SU-DHL-6 (cell line): ENCODE measurements at regions not wholly inside any gene's neighbourhood (a gene's known extent, or its start where the extent isn't known, plus 50 kb on each side); places are given as distances from the start of the nearest gene placed in this dataset.

Experiments
- H2AFZ ChIP-seq: fragments of 200-600 bp; sonication (generic); 2 replicates; pipeline ENCODE4 v1.6.1; 2014; ENCODE audit warnings: low read depth, mild to moderate bottlenecking, moderate library complexity, mixed read lengths, antibody characterized with exemption, low read length; ENCODE audit not compliant: severe bottlenecking
- H3F3A ChIP-seq: fragments of 200-600 bp; shearing (Covaris generic); 2 replicates; pipeline ENCODE4 v1.6.0; 2016; ENCODE audit warnings: antibody characterized with exemption, mild to moderate bottlenecking; ENCODE audit not compliant: insufficient read depth
- H3K27ac ChIP-seq: fragments of 200-600 bp; sonication (generic); 2 replicates; pipeline ENCODE4 v1.5.1; 2016; ENCODE audit warnings: low read depth, mild to moderate bottlenecking, low read length, moderate library complexity, mixed read lengths
- H3K27me3 ChIP-seq: fragments of 200-600 bp; sonication (generic), shearing (Covaris generic); 2 replicates; pipeline ENCODE4 v1.6.0; 2014; ENCODE audit warnings: mild to moderate bottlenecking, low read length
- H3K36me3 ChIP-seq: fragments of 200-600 bp; sonication (generic); 2 replicates; pipeline ENCODE4 v1.6.1; 2014; ENCODE audit warnings: mild to moderate bottlenecking, low read length, mixed read lengths
- H3K4me2 ChIP-seq: fragments of 300-600, 200-600 bp; shearing (Covaris generic), sonication (generic); 2 replicates; pipeline ENCODE4 v1.6.0; 2014; ENCODE audit warnings: low read length, low read depth, mild to moderate bottlenecking; ENCODE audit not compliant: poor library complexity, severe bottlenecking
- H3K4me3 ChIP-seq: fragments of 200-600 bp; sonication (generic); 2 replicates; pipeline ENCODE4 v1.5.1; 2014; ENCODE audit warnings: antibody characterized with exemption, low read length, mild to moderate bottlenecking, mixed read lengths; ENCODE audit not compliant: insufficient read depth, poor library complexity, severe bottlenecking
- H3K79me2 ChIP-seq: fragments of 200-600 bp; sonication (generic); 2 replicates; pipeline ENCODE4 v1.6.1; 2014; ENCODE audit warnings: mild to moderate bottlenecking, low read length, moderate library complexity; ENCODE audit not compliant: insufficient read depth
- H3K9ac ChIP-seq: fragments of 200-600 bp; sonication (generic); 2 replicates; pipeline ENCODE4 v1.7.0; 2014; ENCODE audit warnings: mild to moderate bottlenecking, low read length
- H3K9me2 ChIP-seq: fragments of 200-600 bp; sonication (generic); replicated peaks from 2 replicates; pipeline ENCODE4 v1.6.1; 2014; ENCODE audit warnings: low read length; ENCODE audit not compliant: insufficient read depth
- H3K9me3 ChIP-seq: fragments of 200-600 bp; sonication (generic); 2 replicates; pipeline ENCODE4 v1.6.1; 2014; ENCODE audit warnings: low read length, mixed read lengths; ENCODE audit not compliant: insufficient read depth
- H4K20me1 ChIP-seq: fragments of 200-600 bp; sonication (generic); 2 replicates; pipeline ENCODE4 v1.6.1; 2014; ENCODE audit warnings: low read depth, mild to moderate bottlenecking, antibody characterized with exemption, low read length, moderate library complexity, mixed read lengths
- EZH2phosphoT487 ChIP-seq: fragments of 200-600 bp; sonication (generic), shearing (Covaris generic); conservative IDR thresholded peaks from 2 replicates; pipeline ENCODE4 v1.6.1; 2018; ENCODE audit warnings: mild to moderate bottlenecking, antibody characterized with exemption, low read length, moderate library complexity, mixed read lengths
- TF ChIP-seq, protein P1 (sequence below): fragments of 200-600 bp; sonication (generic); IDR thresholded peaks from one replicate; pipeline ENCODE4 v1.5.1; 2017; ENCODE audit warnings: antibody characterized with exemption, mild to moderate bottlenecking, low read length, moderate library complexity; ENCODE audit not compliant: insufficient read depth, poor library complexity, severe bottlenecking

DNA sequence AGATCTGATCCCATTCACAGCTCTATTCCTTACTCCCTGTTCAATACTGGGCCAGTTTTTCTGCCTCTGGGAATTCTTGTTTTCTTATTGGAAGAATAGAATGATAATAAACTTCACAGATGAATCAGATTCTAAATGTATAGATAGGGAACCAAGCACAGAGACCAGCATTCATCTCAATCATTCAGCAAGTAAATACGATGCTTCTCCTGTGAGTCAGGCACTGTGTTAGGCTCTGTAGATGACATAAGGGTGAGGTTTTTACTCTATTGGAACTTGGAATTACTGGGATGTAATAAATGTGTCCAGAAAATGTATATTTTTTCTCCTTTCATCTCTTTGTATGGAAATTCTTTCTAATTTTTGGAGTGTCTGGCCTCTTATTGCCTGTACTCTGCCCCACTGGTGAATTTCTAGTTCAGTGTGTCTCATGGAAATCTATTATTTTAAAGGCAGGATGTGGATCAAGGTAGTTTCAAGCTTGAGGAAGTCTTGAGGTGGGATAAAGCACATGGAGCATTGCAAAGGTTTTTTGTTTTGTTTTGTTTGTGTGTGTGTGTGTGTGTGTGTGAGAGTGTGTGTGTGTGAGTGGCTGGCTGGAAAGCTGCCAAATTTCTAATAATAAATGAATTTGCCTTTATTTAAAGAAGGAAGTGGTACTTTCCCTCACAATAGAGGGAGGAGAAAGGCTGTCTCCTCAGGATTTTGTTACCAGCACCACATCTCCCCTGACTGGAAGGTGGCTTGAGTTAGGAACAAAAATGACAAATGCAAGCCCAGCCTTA lies 117.9 kb upstream of the HS3ST1 start:
- Histone ChIP-seq H2AFZ (no peak overlapping the region), H3K27me3 (no peaks in the 10 kb centered on the region), H3K9me3 (no peaks in the 10 kb centered on the region), H3K79me2 (no peaks in the 10 kb centered on the region), H3K36me3 (no peaks in the 10 kb centered on the region), H3F3A (no peaks in the 10 kb centered on the region), H4K20me1 (no peaks in the 10 kb centered on the region), H3K9ac (no peak overlapping the region), H3K4me2 (no peak overlapping the region), H3K27ac (no peak overlapping the region), H3K4me3 (no peak overlapping the region), H3K9me2 (no peaks in the 10 kb centered on the region)
- TF ChIP-seq, protein P1, sequence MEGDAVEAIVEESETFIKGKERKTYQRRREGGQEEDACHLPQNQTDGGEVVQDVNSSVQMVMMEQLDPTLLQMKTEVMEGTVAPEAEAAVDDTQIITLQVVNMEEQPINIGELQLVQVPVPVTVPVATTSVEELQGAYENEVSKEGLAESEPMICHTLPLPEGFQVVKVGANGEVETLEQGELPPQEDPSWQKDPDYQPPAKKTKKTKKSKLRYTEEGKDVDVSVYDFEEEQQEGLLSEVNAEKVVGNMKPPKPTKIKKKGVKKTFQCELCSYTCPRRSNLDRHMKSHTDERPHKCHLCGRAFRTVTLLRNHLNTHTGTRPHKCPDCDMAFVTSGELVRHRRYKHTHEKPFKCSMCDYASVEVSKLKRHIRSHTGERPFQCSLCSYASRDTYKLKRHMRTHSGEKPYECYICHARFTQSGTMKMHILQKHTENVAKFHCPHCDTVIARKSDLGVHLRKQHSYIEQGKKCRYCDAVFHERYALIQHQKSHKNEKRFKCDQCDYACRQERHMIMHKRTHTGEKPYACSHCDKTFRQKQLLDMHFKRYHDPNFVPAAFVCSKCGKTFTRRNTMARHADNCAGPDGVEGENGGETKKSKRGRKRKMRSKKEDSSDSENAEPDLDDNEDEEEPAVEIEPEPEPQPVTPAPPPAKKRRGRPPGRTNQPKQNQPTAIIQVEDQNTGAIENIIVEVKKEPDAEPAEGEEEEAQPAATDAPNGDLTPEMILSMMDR: no peak
- no peak for TF ChIP-seq EZH2phosphoT487

DNA sequence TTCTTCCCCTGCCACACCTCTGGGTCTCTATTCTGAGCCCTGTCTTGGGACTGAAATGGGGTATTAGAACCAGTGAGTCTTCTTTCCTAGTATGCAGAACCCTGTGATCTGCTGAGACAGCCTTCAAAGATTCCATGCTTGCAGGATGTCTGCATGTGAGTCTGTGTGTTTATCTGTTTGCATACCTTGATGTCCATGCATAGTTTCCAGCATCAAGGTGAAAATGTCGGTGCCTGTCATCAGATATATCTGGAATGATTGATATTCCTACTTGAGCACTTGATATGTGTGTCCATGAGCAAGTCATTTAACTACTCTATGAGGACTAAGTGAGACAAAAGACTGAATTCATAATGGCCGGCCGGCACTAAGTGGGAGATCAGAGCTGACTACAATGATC lies 117.0 kb upstream of the HS3ST1 start:
- TF ChIP-seq, protein P1: no peak
- TF ChIP-seq EZH2phosphoT487: no peak
- no peaks in the 10 kb centered on the region for H3F3A ChIP-seq
- no peak overlapping the region for H3K27ac ChIP-seq
- H3K4me3 ChIP-seq: no peak overlapping the region
- H3K4me2 ChIP-seq: no peak overlapping the region
- H3K9me2 ChIP-seq: no peaks in the 10 kb centered on the region
- no peaks in the 10 kb centered on the region for H3K9me3 ChIP-seq
- no peaks in the 10 kb centered on the region for H3K27me3 ChIP-seq
- H2AFZ ChIP-seq: no peak overlapping the region
- H3K36me3 ChIP-seq: no peaks in the 10 kb centered on the region
- no peaks in the 10 kb centered on the region for H3K79me2 ChIP-seq
- no peak overlapping the region for H3K9ac ChIP-seq
- H4K20me1 ChIP-seq: no peaks in the 10 kb centered on the region

DNA sequence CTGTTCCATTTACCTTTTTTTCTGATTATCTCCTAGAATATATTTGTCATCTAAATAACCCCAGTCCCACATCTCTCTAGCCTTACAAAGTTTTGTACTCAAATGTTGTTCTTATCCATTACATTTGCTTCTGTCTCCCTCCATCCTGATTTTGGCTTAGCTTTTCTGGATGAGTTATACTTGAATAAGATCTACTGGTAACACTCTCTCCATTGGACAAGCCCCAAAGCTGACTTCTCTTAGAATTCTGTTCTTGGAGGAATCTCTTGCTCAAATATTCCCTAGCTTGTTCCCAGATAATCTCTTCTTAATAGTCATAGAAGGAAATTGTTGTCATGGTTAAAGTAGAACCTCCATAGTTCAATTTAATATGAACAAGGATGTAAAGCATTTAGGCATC lies 115.5 kb upstream of the HS3ST1 start:
- TF ChIP-seq, protein P1: no peak
- TF ChIP-seq EZH2phosphoT487: no peak
- H3K4me3 ChIP-seq: no peak overlapping the region
- H3K4me2 ChIP-seq: no peak overlapping the region
- H4K20me1 ChIP-seq: no peaks in the 10 kb centered on the region
- no peaks in the 10 kb centered on the region for H3K36me3 ChIP-seq
- no peaks in the 10 kb centered on the region for H3K79me2 ChIP-seq
- no peaks in the 10 kb centered on the region for H3K27me3 ChIP-seq
- no peaks in the 10 kb centered on the region for H3K9me2 ChIP-seq
- no peak overlapping the region for H3K9ac ChIP-seq
- no peaks in the 10 kb centered on the region for H3K9me3 ChIP-seq
- no peak overlapping the region for H3K27ac ChIP-seq
- no peak overlapping the region for H2AFZ ChIP-seq
- no peaks in the 10 kb centered on the region for H3F3A ChIP-seq
